ENCODE measurements at regions not wholly inside any gene's neighbourhood (a gene's known extent, or its start where the extent isn't known, plus 50 kb on each side); places are given as distances from the start of the nearest gene placed in this dataset.

DNA sequence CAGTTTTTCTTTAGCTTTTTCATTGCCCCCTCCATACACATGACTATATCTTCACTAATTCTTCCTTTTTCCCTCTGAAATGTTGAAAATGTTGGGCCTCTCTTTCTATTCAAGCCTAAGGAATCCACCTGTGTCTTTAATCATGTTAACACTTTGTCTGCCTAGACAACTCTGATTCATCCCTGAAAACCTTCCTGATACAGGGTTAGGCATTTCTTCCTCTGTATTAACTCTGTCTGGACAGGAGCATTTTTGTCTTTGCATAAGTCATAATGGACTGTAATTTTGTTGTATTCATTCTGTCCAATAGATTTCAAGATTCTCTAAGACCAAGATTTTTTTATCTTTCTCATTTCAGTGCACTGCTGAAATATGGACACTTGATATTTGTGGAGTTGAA is 297.3 kb downstream of the IKZF2 start:
- Histone ChIP-seq H3K79me2 (ENCODE audit: low read length) (no peaks in the 10 kb centered on the region), H4K20me1 (ENCODE audit: insufficient read depth, low read length) (no peaks in the 10 kb centered on the region), H3K4me2 (ENCODE audit: low read length) (no peak overlapping the region), H3K4me1 (ENCODE audit: low read length) (no peaks in the 10 kb centered on the region), H3K27me3 (ENCODE audit: low read depth, low read length) (no peaks in the 10 kb centered on the region), H2AFZ (ENCODE audit: low read depth, low read length) (no peak overlapping the region), H3K9me3 (ENCODE audit: insufficient read depth, low read length) (no peaks in the 10 kb centered on the region), H3K36me3 (replicated peaks; ENCODE audit: low read depth, low read length) (no peaks in the 10 kb centered on the region), H3K4me3 (ENCODE audit: low read length) (no peak overlapping the region), H3K9ac (ENCODE audit: low read length) (no peak overlapping the region), H3K27ac (ENCODE audit: low read length) (no peak overlapping the region)
- TF ChIP-seq EZH2phosphoT487 (IDR thresholded peaks at IDR 0.05; ENCODE audit: low read depth) = no peak
- TF ChIP-seq, protein P1, sequence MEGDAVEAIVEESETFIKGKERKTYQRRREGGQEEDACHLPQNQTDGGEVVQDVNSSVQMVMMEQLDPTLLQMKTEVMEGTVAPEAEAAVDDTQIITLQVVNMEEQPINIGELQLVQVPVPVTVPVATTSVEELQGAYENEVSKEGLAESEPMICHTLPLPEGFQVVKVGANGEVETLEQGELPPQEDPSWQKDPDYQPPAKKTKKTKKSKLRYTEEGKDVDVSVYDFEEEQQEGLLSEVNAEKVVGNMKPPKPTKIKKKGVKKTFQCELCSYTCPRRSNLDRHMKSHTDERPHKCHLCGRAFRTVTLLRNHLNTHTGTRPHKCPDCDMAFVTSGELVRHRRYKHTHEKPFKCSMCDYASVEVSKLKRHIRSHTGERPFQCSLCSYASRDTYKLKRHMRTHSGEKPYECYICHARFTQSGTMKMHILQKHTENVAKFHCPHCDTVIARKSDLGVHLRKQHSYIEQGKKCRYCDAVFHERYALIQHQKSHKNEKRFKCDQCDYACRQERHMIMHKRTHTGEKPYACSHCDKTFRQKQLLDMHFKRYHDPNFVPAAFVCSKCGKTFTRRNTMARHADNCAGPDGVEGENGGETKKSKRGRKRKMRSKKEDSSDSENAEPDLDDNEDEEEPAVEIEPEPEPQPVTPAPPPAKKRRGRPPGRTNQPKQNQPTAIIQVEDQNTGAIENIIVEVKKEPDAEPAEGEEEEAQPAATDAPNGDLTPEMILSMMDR (IDR thresholded peaks at IDR 0.05; ENCODE audit: low read depth, low read length) = no peak

DNA sequence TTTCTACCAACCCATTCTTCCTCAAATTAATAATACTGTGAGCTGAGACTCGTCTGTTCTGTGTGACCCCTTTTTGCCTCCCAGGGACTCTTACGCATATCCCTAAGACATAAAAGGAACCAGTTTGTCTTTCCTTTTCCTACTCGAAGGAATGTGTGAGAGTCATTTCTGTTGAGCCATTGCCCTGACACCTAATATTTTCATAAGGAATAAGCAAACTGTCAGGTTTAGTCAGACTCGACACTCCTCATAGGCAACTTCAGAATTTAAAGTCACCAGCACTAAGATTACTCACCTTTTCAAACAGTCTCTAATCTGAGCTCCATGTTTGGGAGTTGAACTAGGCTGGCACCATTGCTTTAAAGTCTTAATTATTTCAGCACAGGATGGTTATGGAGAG is 305.5 kb downstream of the IKZF2 start:
- Histone ChIP-seq H3K9me3 (ENCODE audit: insufficient read depth, low read length) (no peaks in the 10 kb centered on the region), H3K4me3 (ENCODE audit: low read length) (no peak overlapping the region), H3K27me3 (ENCODE audit: low read depth, low read length) (no peaks in the 10 kb centered on the region), H3K4me2 (ENCODE audit: low read length) (no peak overlapping the region), H3K36me3 (replicated peaks; ENCODE audit: low read depth, low read length) (no peaks in the 10 kb centered on the region), H3K9ac (ENCODE audit: low read length) (no peak overlapping the region), H3K4me1 (ENCODE audit: low read length) (no peaks in the 10 kb centered on the region), H3K27ac (ENCODE audit: low read length) (no peak overlapping the region), H4K20me1 (ENCODE audit: insufficient read depth, low read length) (no peaks in the 10 kb centered on the region), H2AFZ (ENCODE audit: low read depth, low read length) (no peak overlapping the region; the same call in 1 of the 2 replicates), H3K79me2 (ENCODE audit: low read length) (no peaks in the 10 kb centered on the region)
- TF ChIP-seq, protein P1 (IDR thresholded peaks at IDR 0.05; ENCODE audit: low read depth, low read length) = no peak
- no peak for TF ChIP-seq EZH2phosphoT487 (IDR thresholded peaks at IDR 0.05; ENCODE audit: low read depth)

DNA sequence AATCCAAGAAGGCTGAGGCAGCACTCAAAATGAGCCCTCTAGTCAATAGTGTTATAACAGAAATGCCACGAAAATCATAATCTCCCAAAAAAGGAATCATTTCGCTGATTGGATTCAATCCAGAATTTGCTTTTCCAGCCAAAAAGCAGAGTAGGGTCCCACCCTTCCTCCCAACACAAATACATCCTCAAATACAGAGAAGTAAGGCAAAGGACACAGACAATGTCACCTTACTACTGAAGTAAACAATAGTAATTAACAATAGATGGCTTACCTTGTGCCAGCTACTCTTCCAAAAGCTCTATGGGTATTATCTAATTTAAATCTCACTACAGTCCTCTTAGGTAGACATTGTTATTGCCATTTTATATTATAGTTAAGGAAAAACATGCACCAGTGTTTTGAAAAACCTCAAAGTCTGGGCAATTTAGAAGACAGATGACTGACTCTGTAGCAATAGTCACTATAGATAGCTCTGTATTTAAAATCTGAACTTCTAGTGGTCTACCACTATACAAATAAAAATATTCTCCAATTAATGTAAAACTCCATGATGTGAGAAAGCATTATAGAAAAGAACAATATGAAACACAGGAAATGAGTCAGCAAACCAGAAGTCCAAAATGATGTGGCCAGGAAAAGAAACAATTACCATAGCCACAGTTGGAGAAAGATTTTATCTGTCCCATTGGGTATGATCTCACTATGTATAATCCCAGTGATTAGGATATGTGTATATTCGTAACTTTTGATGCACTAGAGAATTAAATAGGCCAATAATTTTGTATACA is 305.0 kb upstream of the ERBB4 start:
- no peak overlapping the region for H3K27ac ChIP-seq (ENCODE audit: low read length)
- H3K9ac ChIP-seq (ENCODE audit: low read length) = no peak overlapping the region
- H3K36me3 ChIP-seq (replicated peaks; ENCODE audit: low read depth, low read length) = no peaks in the 10 kb centered on the region
- H3K27me3 ChIP-seq (ENCODE audit: low read depth, low read length) = no peaks in the 10 kb centered on the region
- H3K9me3 ChIP-seq (ENCODE audit: insufficient read depth, low read length) = no peaks in the 10 kb centered on the region
- no peak overlapping the region for H2AFZ ChIP-seq (ENCODE audit: low read depth, low read length)
- no peak overlapping the region for H3K4me3 ChIP-seq (ENCODE audit: low read length)
- TF ChIP-seq, protein P1 (IDR thresholded peaks at IDR 0.05; ENCODE audit: low read depth, low read length) = no peak
- TF ChIP-seq EZH2phosphoT487 (IDR thresholded peaks at IDR 0.05; ENCODE audit: low read depth) = no peak
- H3K4me2 ChIP-seq (ENCODE audit: low read length) = no peak overlapping the region
- no peaks in the 10 kb centered on the region for H3K79me2 ChIP-seq (ENCODE audit: low read length)
- H4K20me1 ChIP-seq (ENCODE audit: insufficient read depth, low read length) = no peaks in the 10 kb centered on the region
- H3K4me1 ChIP-seq (ENCODE audit: low read length) = no peaks in the 10 kb centered on the region

DNA sequence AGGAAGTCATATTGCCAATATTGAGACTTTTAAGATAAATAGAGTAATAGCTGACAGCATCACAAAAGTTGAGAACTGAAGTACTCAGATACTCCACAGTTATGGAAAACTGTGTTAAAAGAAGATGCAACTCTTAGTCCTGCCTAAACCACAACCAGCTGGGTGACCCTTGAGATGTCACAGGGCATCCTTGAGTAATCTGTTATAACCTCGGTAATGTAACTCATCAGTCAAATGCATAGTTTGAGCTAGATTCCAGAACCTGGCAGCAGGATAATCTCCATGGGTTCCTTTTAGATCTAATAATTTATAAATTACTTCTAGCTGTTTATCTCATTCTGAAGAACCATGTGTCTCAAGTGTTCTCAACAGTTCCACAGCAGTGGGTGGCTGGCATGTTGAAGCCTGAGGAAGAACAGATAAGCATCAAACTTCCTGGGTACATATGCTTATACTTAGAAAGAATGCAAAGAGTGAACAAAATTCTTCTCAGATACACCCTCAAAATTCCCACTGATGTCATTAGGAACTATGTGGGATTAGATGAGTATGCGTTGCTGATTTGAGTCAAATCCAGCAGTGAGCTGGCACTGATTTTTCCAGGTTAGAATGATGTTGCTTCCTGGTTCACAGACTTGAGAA is 304.1 kb upstream of the ERBB4 start:
- no peak overlapping the region for H3K9ac ChIP-seq (ENCODE audit: low read length)
- no peaks in the 10 kb centered on the region for H3K9me3 ChIP-seq (ENCODE audit: insufficient read depth, low read length)
- H4K20me1 ChIP-seq (ENCODE audit: insufficient read depth, low read length) = no peaks in the 10 kb centered on the region
- H3K27me3 ChIP-seq (ENCODE audit: low read depth, low read length) = no peaks in the 10 kb centered on the region
- H3K27ac ChIP-seq (ENCODE audit: low read length) = no peak overlapping the region
- no peak for TF ChIP-seq EZH2phosphoT487 (IDR thresholded peaks at IDR 0.05; ENCODE audit: low read depth)
- TF ChIP-seq, protein P1 (IDR thresholded peaks at IDR 0.05; ENCODE audit: low read depth, low read length) = no peak
- H3K79me2 ChIP-seq (ENCODE audit: low read length) = no peaks in the 10 kb centered on the region
- no peak overlapping the region for H3K4me2 ChIP-seq (ENCODE audit: low read length)
- no peaks in the 10 kb centered on the region for H3K36me3 ChIP-seq (replicated peaks; ENCODE audit: low read depth, low read length)
- H2AFZ ChIP-seq (ENCODE audit: low read depth, low read length) = no peak overlapping the region
- no peak overlapping the region for H3K4me3 ChIP-seq (ENCODE audit: low read length)
- no peaks in the 10 kb centered on the region for H3K4me1 ChIP-seq (ENCODE audit: low read length)

Data from OCI-LY3 (cell line).